Stimulated activated CD4-positive, alpha-beta T cell treated with anti-CD3 and anti-CD28 coated beads, TNF-alpha, amount 100 ng/mL, for 24 hours (primary cell): ENCODE measurements at regions not wholly inside any gene's neighbourhood (a gene's known extent, or its start where the extent isn't known, plus 50 kb on each side); places are given as distances from the start of the nearest gene placed in this dataset.
"Not testable (repeated sequence)": the region's sequence is repeated elsewhere in the genome, so short reads cannot be mapped to it uniquely, and the experiment has no call there.

ENCODE experiments used
- DNase-seq, 3 experiments: peaks; one replicate each; pipeline ENCODE4 v3.0.0-alpha.2; 2020; ENCODE audit warnings: low read depth in 3 of 3

GRCh38 chr3:152621967-152622810 lies 212.7 kb upstream of the P2RY1 start:
- no peak for DNase-seq

GRCh38 chr3:152622811-152623167 lies 212.1 kb upstream of the P2RY1 start:
- DNase-seq, result no peak

- no peak for DNase-seq
Measured at GRCh38 chr3:152623286-152623911, 211.5 kb upstream of the P2RY1 start.

- no peak for DNase-seq
Measured at GRCh38 chr3:152626226-152626625, 208.7 kb upstream of the P2RY1 start.

GRCh38 chr3:152628496-152628895 lies 206.4 kb upstream of the P2RY1 start:
- no peak for DNase-seq

GRCh38 chr3:152629363-152630122 lies 205.4 kb upstream of the P2RY1 start:
- no peak for DNase-seq

GRCh38 chr3:152635389-152635788 lies 199.5 kb upstream of the P2RY1 start:
- DNase-seq, result no peak

- DNase-seq, result no peak
Measured at GRCh38 chr3:152636651-152637050, 198.3 kb upstream of the P2RY1 start.

GRCh38 chr3:152638214-152638613 lies 196.7 kb upstream of the P2RY1 start:
- DNase-seq, result no peak

GRCh38 chr3:152638707-152639450 lies 196.1 kb upstream of the P2RY1 start:
- DNase-seq, result no peak

- no peak for DNase-seq
Measured at GRCh38 chr3:152641198-152641597, 193.7 kb upstream of the P2RY1 start.

GRCh38 chr3:152642658-152643057 lies 192.3 kb upstream of the P2RY1 start:
- DNase-seq, result no peak

GRCh38 chr3:152644478-152644877 lies 190.5 kb upstream of the P2RY1 start:
- DNase-seq, result no peak

GRCh38 chr3:152646004-152646403 lies 188.9 kb upstream of the P2RY1 start:
- no peak for DNase-seq

- no peak for DNase-seq
Measured at GRCh38 chr3:152650177-152650576, 184.8 kb upstream of the P2RY1 start.

- not testable (repeated sequence) for DNase-seq
Measured at GRCh38 chr3:152650923-152651322, 184.0 kb upstream of the P2RY1 start.

GRCh38 chr3:152656214-152656971 lies 178.5 kb upstream of the P2RY1 start:
- no peak for DNase-seq

GRCh38 chr3:152656972-152657355 lies 178.0 kb upstream of the P2RY1 start:
- DNase-seq, result no peak

GRCh38 chr3:152658977-152659720 lies 175.8 kb upstream of the P2RY1 start:
- DNase-seq, result no peak

- DNase-seq, result no peak
Measured at GRCh38 chr3:152662157-152662556, 172.8 kb upstream of the P2RY1 start.

GRCh38 chr3:152664766-152665165 lies 170.2 kb upstream of the P2RY1 start:
- no peak for DNase-seq
